ENCODE measurements at regions not wholly inside any gene's neighbourhood (a gene's known extent, or its start where the extent isn't known, plus 50 kb on each side); places are given as distances from the start of the nearest gene placed in this dataset.

DNA sequence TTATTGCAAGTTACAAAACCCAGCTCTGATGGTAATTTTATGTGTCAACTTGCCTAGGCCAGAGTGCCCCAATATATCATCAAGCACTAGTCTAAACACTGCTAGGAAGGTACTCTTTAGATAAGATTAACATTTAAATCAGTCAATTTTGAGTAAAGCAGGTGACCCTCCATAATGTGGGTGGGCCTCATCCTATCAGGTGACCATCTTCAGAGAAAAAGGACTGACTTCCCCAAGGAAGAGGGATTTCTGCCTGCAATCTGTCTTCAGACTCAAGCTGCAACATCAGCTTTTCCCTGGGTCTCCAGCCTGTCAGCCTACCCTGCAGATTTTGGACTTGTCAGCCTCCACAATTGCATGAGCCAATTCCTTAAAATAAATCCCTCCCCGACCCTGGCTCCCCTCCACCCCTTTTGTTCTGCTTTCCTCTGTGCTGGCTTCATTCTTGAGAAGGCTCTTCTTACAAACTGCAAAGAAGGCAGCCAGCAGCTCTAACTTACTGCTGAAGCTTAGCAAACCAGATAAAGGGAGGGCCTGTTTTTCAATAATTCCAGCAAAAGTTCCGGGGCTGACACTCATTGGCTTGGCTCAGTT, 56.4 kb upstream of the RUNX3 start:
- H3K27ac ChIP-seq, result no peak overlapping the region
- intact Hi-C loops (cut with DNase I), result no loop called here

DNA sequence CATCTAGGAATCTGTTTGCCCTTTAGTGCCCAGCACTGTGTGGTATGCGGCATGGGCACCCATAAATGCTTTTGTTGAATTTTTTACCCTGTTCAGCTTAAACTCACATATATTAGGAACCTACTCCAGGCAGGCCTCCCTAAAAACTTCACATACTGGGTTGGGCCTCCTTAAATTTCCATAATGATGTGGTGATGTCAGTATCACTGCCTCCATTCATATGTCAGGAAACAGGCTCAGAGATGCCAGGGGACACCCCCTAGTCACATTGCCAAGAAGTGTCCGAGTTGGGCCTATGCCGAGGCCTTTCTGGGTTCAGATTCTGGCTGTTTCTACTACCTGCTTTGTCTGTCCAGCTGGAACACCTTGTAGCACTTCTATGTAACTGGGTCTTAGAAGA, 55.7 kb upstream of the RUNX3 start:
- TF ChIP-seq CTCF (IDR thresholded peaks at IDR 0.05) (no peak), POLR2A (IDR thresholded peaks at IDR 0.05) (no peak)
- WGBS, 4 donors, result 82 to 97% (median 87%) methylated on average over 3 of the region's 3 CpGs

More for the DNA sequence above, 56.4 kb upstream of the RUNX3 start:
- peak in 2 of 4 donors; percentile 26 to 62 for ATAC-seq
- Histone ChIP-seq H3K36me3 (no peaks in the 10 kb centered on the region), H3K27me3 (peaks cover 0 to 24% (median 3%) of the 10 kb centered on the region in 9 donors), H3K4me1 (peaks cover 0 to 29% (median 0%) of the 10 kb centered on the region in 12 donors), H3K9me3 (no peaks in the 10 kb centered on the region), H3K4me3 (no peak overlapping the region)
- 35 to 49% (median 38%) methylated on average over 2 of the region's 2 CpGs for WGBS, 4 donors
- DNase-seq, result peak in 1 of 5 donors; percentile 38
- TF ChIP-seq POLR2A (IDR thresholded peaks at IDR 0.05), result no peak

GRCh38 chr1:24984800-24985522, 54.9 kb upstream of the RUNX3 start:
- intact Hi-C loops (cut with DNase I), result no loop called here
- H3K36me3 ChIP-seq, result no peaks in the 10 kb centered on the region
- H3K4me3 ChIP-seq, result no peak overlapping the region
- TF ChIP-seq POLR2A (IDR thresholded peaks at IDR 0.05) (no peak), CTCF (IDR thresholded peaks at IDR 0.05) (no peak)
- H3K27me3 ChIP-seq, result peaks cover 0 to 15% (median 3%) of the 10 kb centered on the region in 9 donors
- H3K27ac ChIP-seq, result no peak overlapping the region
- no peaks in the 10 kb centered on the region for H3K9me3 ChIP-seq
- ATAC-seq (no peak), DNase-seq (peak in 1 of 5 donors; percentile 39)
- 60 to 70% (median 64%) methylated on average over 3 to 5 of the region's 5 CpGs for WGBS, 4 donors
- peaks cover 0 to 15% (median 0%) of the 10 kb centered on the region in 12 donors for H3K4me1 ChIP-seq

More for the DNA sequence above, 55.7 kb upstream of the RUNX3 start:
- peaks cover 0 to 22% (median 0%) of the 10 kb centered on the region in 12 donors for H3K4me1 ChIP-seq
- ATAC-seq, result no peak
- H3K27ac ChIP-seq, result no peak overlapping the region
- H3K27me3 ChIP-seq, result peaks cover 0 to 19% (median 3%) of the 10 kb centered on the region in 9 donors
- H3K36me3 ChIP-seq, result no peaks in the 10 kb centered on the region
- no peak overlapping the region for H3K4me3 ChIP-seq
- H3K9me3 ChIP-seq, result no peaks in the 10 kb centered on the region
- DNase-seq, result peak in 1 of 5 donors; percentile 2
- intact Hi-C loops (cut with DNase I), result no loop called here

GRCh38 chr1:24984300-24984699, 54.2 kb upstream of the RUNX3 start:
- 49 to 71% (median 55%) methylated on average over 2 of the region's 2 CpGs for WGBS, 4 donors

More at GRCh38 chr1:24984300-24984699, 54.2 kb upstream of the RUNX3 start:
- intact Hi-C loops (cut with DNase I), result no loop called here
- peak in 1 of 5 donors; percentile 14 for DNase-seq
- Histone ChIP-seq H3K4me1 (peaks cover 0 to 15% (median 0%) of the 10 kb centered on the region in 12 donors), H3K36me3 (no peaks in the 10 kb centered on the region), H3K27me3 (peaks cover 0 to 14% (median 3%) of the 10 kb centered on the region in 9 donors), H3K27ac (no peak overlapping the region), H3K4me3 (no peak overlapping the region), H3K9me3 (no peaks in the 10 kb centered on the region)
- no peak for ATAC-seq
- TF ChIP-seq CTCF (IDR thresholded peaks at IDR 0.05), result no peak
- TF ChIP-seq POLR2A (IDR thresholded peaks at IDR 0.05), result no peak
